GM13976 (cell line): ENCODE measurements at regions not wholly inside any gene's neighbourhood (a gene's known extent, or its start where the extent isn't known, plus 50 kb on each side); places are given as distances from the start of the nearest gene placed in this dataset.

Experiments
- DNase-seq: peaks from one replicate; pipeline ENCODE4 v3.0.0; 2012; ENCODE audit warnings: low spot score
- CTCF ChIP-seq: IDR thresholded peaks from 2 replicates; pipeline ENCODE4 v1.5.1; 2012; ENCODE audit warnings: borderline replicate concordance, mild to moderate bottlenecking; ENCODE audit not compliant: insufficient read depth; ENCODE audit errors: extremely low read depth, missing control alignments, control extremely low read depth
- in situ Hi-C: fragments of 300-500 bp; cut with MboI; formaldehyde crosslinking; loops from one replicate; pipeline ENCODE4 v1.12.0; 2022; ENCODE audit warnings: low sequenced_read_pairs, mixed read lengths, inconsistent platforms; ENCODE audit not compliant: unreplicated experiment

- in situ Hi-C loops = no loop called here
- DNase-seq = no peak
- TF ChIP-seq CTCF = no peak
Measured at GRCh38 chr18:54433368-54433767, 75.7 kb downstream of the C18orf54 start.

- no peak for TF ChIP-seq CTCF
- no peak for DNase-seq
- in situ Hi-C loops = no loop called here
Measured at GRCh38 chr18:54433857-54434256, 76.2 kb downstream of the C18orf54 start.

- DNase-seq = no peak
- in situ Hi-C loops = no loop called here
- no peak for TF ChIP-seq CTCF
Measured at GRCh38 chr18:54434453-54434852, 76.7 kb downstream of the C18orf54 start.

GRCh38 chr18:54436501-54436900 lies 78.8 kb downstream of the C18orf54 start:
- DNase-seq = no peak
- no peak for TF ChIP-seq CTCF
- in situ Hi-C loops = no loop called here

- TF ChIP-seq CTCF = no peak
- no peak for DNase-seq
- in situ Hi-C loops = no loop called here
Measured at GRCh38 chr18:54440292-54440691, 82.6 kb downstream of the C18orf54 start.

GRCh38 chr18:54444319-54444914 lies 86.7 kb downstream of the C18orf54 start:
- in situ Hi-C loops = no loop called here

More at GRCh38 chr18:54444319-54444914, 86.7 kb downstream of the C18orf54 start:
- peak; percentile 70 for TF ChIP-seq CTCF
- peak; percentile 22 for DNase-seq
